ENCODE measurements at regions not wholly inside any gene's neighbourhood (a gene's known extent, or its start where the extent isn't known, plus 50 kb on each side); places are given as distances from the start of the nearest gene placed in this dataset.

DNA sequence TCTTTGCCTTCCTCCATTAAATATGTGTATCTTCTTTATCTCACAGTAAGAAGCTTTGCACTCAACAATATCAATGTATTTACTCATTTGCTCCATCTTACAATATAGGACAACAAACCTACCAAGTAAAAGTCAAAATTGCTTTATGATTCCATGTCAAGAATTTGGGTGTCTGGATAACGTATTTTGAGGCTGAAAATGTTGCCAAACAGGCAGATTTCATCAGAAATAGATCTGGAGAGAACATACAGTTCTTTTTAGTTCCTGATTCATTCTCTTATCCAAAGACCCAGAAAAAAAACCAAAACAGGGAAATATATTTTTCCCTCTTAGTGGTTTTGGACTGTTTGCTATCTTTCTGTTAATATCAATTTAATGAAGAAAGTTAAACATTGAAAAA is 621.1 kb downstream of the STK39 start:
- TF ChIP-seq, protein P1, sequence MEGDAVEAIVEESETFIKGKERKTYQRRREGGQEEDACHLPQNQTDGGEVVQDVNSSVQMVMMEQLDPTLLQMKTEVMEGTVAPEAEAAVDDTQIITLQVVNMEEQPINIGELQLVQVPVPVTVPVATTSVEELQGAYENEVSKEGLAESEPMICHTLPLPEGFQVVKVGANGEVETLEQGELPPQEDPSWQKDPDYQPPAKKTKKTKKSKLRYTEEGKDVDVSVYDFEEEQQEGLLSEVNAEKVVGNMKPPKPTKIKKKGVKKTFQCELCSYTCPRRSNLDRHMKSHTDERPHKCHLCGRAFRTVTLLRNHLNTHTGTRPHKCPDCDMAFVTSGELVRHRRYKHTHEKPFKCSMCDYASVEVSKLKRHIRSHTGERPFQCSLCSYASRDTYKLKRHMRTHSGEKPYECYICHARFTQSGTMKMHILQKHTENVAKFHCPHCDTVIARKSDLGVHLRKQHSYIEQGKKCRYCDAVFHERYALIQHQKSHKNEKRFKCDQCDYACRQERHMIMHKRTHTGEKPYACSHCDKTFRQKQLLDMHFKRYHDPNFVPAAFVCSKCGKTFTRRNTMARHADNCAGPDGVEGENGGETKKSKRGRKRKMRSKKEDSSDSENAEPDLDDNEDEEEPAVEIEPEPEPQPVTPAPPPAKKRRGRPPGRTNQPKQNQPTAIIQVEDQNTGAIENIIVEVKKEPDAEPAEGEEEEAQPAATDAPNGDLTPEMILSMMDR (conservative IDR thresholded peaks at IDR 0.05) = no peak
- no peak overlapping the region for H3K27ac ChIP-seq

DNA sequence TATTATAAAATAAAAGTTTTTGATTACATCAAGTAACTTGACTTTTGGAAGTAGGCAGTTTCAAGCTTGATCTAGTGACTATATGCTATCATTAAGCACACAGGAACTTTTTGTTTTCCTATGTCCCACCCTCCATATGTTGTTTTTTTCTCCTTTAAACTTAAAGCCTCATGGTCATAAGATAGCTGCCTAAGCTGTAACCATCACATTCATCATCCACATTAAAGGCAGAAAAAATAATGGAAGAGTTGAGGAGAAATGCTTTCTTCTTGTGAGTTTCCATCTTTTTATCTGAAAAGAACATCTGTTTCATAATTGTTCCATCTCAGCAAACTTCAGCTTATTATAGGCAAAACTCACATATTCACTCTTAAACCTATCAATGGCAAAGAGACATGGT is 630.4 kb downstream of the STK39 start:
- TF ChIP-seq, protein P1 (conservative IDR thresholded peaks at IDR 0.05) = no peak
- no peak overlapping the region for H3K27ac ChIP-seq

GRCh38 chr2:167613471-167613870 is 633.9 kb downstream of the STK39 start:
- TF ChIP-seq, protein P1 (conservative IDR thresholded peaks at IDR 0.05) = no peak

DNA sequence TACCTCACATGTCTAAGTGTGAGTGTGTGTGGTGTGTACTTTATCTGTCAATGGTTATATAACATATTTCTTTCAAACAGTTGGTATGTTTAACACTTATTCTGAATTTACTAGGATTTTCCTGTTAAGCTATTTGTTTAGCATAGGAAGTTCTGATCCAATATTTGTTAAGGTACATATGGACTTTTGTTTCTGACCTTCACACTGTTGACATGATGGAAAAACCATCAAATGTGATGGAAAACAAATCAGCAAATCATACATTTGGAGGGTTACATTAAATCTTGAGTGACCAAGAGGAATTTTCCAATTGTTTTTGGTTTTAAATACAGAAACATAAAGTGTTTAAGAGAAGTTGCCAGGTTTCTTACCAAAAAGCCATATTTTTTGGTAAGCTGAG is 638.9 kb downstream of the STK39 start:
- H3K27ac ChIP-seq = no peak overlapping the region
- TF ChIP-seq, protein P1 (conservative IDR thresholded peaks at IDR 0.05) = no peak

More at GRCh38 chr2:167613471-167613870, 633.9 kb downstream of the STK39 start:
- H3K27ac ChIP-seq = no peak overlapping the region

GRCh38 chr2:167607731-167608130 is 639.7 kb downstream of the STK39 start:
- H3K27ac ChIP-seq = no peak overlapping the region
- TF ChIP-seq, protein P1 (conservative IDR thresholded peaks at IDR 0.05) = no peak

- H3K27ac ChIP-seq = no peak overlapping the region
- TF ChIP-seq, protein P1 (conservative IDR thresholded peaks at IDR 0.05) = no peak
Measured at GRCh38 chr2:167607211-167607610, 640.2 kb downstream of the STK39 start.

DNA sequence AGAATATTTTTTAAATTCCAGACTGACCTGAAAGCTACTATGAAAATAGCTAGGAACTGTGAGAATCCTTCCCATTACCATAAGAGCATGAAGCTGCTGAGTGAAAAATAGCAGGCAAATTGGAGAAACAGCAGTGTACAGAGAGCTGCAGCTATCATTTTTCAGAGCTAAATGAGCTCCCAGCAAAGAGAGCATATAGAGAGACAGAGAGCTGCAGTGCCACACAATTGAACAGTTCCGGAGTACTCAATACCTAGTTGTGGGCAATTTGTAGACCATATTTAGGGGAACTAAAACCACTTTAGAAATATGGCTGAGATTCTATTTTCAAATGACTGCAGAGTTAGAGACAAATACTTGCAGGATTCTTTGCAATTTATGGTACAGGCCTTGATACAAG is 645.3 kb downstream of the STK39 start:
- no peak overlapping the region for H3K27ac ChIP-seq
- TF ChIP-seq, protein P1 (conservative IDR thresholded peaks at IDR 0.05) = no peak

DNA sequence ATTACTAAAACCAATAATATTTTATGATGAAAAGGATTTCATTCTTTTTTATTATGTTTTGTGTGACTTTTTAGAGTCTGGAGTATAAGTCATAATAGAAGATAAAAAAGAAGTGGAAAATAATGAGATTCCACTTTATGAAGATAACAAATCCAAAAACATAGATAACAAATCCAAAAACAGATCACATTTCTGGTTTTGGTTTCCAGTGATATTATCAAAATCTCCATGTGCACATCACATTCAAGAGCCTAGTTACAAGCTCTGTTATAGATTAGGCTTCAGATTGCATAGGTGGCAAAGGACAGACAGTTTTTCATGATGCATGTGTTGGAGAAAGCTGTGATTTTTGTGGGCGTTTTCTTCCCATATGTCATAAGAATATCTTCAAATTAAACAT is 648.2 kb downstream of the STK39 start:
- H3K27ac ChIP-seq = no peak overlapping the region
- TF ChIP-seq, protein P1 (conservative IDR thresholded peaks at IDR 0.05) = no peak

All from VCaP (cell line).